Retinal pigment epithelial cell (primary cell): ENCODE measurements at regions not wholly inside any gene's neighbourhood (a gene's known extent, or its start where the extent isn't known, plus 50 kb on each side); places are given as distances from the start of the nearest gene placed in this dataset.
"Not testable (repeated sequence)": the region's sequence is repeated elsewhere in the genome, so short reads cannot be mapped to it uniquely, and the experiment has no call there.

Source experiments
- DNase-seq: peaks from one replicate; pipeline ENCODE4 v3.0.0-alpha.2; 2010; ENCODE audit warnings: low read depth
- H3K4me3 ChIP-seq: 2 replicates; pipeline ENCODE4 v1.5.1; 2011; ENCODE audit warnings: mild to moderate bottlenecking, low read length, control low read depth, moderate library complexity
- CTCF ChIP-seq: conservative IDR thresholded peaks from 2 replicates; pipeline ENCODE4 v1.5.1; 2011; ENCODE audit warnings: low read depth, low read length, control low read depth, inconsistent platforms

- no peak for DNase-seq
- no peak overlapping the region for H3K4me3 ChIP-seq
- TF ChIP-seq CTCF: no peak
These were observed 789.1 kb upstream of the HS3ST5 start for GRCh38 chr6:115131709-115132490.

GRCh38 chr6:115121513-115121912 is 778.7 kb upstream of the HS3ST5 start:
- DNase-seq, H3K4me3 ChIP-seq: not testable (repeated sequence)

- TF ChIP-seq CTCF: no peak
These were observed 777.6 kb upstream of the HS3ST5 start for GRCh38 chr6:115120391-115120790.

GRCh38 chr6:115091461-115091860 is 748.6 kb upstream of the HS3ST5 start:
- H3K4me3 ChIP-seq: no peak overlapping the region
- TF ChIP-seq CTCF: no peak
- DNase-seq: no peak

More at GRCh38 chr6:115120391-115120790, 777.6 kb upstream of the HS3ST5 start:
- no peak overlapping the region for H3K4me3 ChIP-seq
- no peak for DNase-seq

GRCh38 chr6:115078555-115078954 is 735.7 kb upstream of the HS3ST5 start:
- no peak for TF ChIP-seq CTCF
- no peak overlapping the region for H3K4me3 ChIP-seq
- no peak for DNase-seq

- H3K4me3 ChIP-seq: no peak overlapping the region
- DNase-seq: no peak
- TF ChIP-seq CTCF: no peak
These were observed 729.1 kb upstream of the HS3ST5 start for GRCh38 chr6:115071962-115072361.

GRCh38 chr6:115067690-115068447 is 725.0 kb upstream of the HS3ST5 start:
- H3K4me3 ChIP-seq: no peak overlapping the region
- no peak for DNase-seq
- no peak for TF ChIP-seq CTCF
